Transverse colon (tissue), 4 donors: ENCODE measurements at regions not wholly inside any gene's neighbourhood (a gene's known extent, or its start where the extent isn't known, plus 50 kb on each side); places are given as distances from the start of the nearest gene placed in this dataset.

Experiments
- DNase-seq: peaks from one replicate; pipeline ENCODE4 v3.0.0-alpha.2; 2019
- H3K27ac ChIP-seq, 4 donors: fragments of 200-600 bp; sonication (generic); 2 replicates each; pipeline ENCODE4 v1.5.1; 2016 to 2018; ENCODE audit warnings: inconsistent platforms in 4 of 4
- H3K27me3 ChIP-seq: fragments of 200-600 bp; sonication (generic); 2 replicates; pipeline ENCODE4 v1.5.1; 2017; ENCODE audit warnings: inconsistent platforms
- H3K36me3 ChIP-seq, 4 donors: fragments of 200-600 bp; sonication (generic); 2 replicates each; pipeline ENCODE4 v1.5.1; 2017 to 2019; ENCODE audit warnings: inconsistent platforms in 4 of 4
- H3K4me1 ChIP-seq, 4 donors: fragments of 200-600 bp; sonication (generic); 2 replicates each; pipeline ENCODE4 v1.5.1; 2017 to 2020; ENCODE audit warnings: inconsistent platforms in 4 of 4
- H3K4me3 ChIP-seq, 4 donors: fragments of 200-600 bp; sonication (generic); 1 replicate in 1 of 4; 2 replicates in 3 of 4; pipeline versions ENCODE4 v1.5.1 to v1.6.1; 2017 to 2019; ENCODE audit warnings: inconsistent platforms in 4 of 4
- H3K9me3 ChIP-seq, 2 donors: fragments of 200-600 bp; sonication (generic); 2 replicates each; pipeline ENCODE4 v1.5.1; 2017 to 2019; ENCODE audit warnings: inconsistent platforms in 2 of 2
- EP300 ChIP-seq: sonication (generic); formaldehyde crosslinking; IDR thresholded peaks from one replicate; pipeline ENCODE4 v1.6.1; 2017; ENCODE audit warnings: antibody characterized with exemption, low read depth
- POLR2A ChIP-seq: fragments of 450-650 bp; IDR thresholded peaks from one replicate; pipeline ENCODE4 v1.6.1; 2016; ENCODE audit warnings: antibody characterized with exemption, mild to moderate bottlenecking, moderate library complexity
- POLR2AphosphoS5 ChIP-seq, 3 donors: sonication (generic); formaldehyde crosslinking; IDR thresholded peaks; one replicate each; pipeline ENCODE4 v1.6.1; 2016; ENCODE audit warnings: antibody characterized with exemption in 3 of 3
- WGBS, 2 donors: methylation state at CpG; one replicate each; pipeline ENCODE4 v1.1.5; 2018; ENCODE audit warnings: low coverage in 1 of 2; 5-methylcytosine and 5-hydroxymethylcytosine counted together
- in situ Hi-C, 4 donors: fragments of 200-750 bp; cut with MboI; loops; one replicate each; pipeline versions ENCODE4 v1.15.0 to v1.15.1; 2017; ENCODE audit warnings: low sequenced_read_pairs in 3 of 4, low pct_ligation_motif_present in 1 of 4, low pct_unique_long_range_greater_than_20kb in 1 of 4
- intact Hi-C: fragments of 100-400 bp; cut with DNase I; formaldehyde crosslinking; loops from one replicate; pipeline ENCODE4 v1.15.1; 2023; ENCODE audit warnings: low total_unique reads
- small RNA-seq, 4 donors: library from RNA; depleted of rRNA; stranded (forward); fragments of <200 nt; gene quantifications; one replicate each; pipeline ENCODE3, GENCODE V24; 2016
- TF ChIP-seq, protein P1 (sequence below), 5 experiments: fragments of 200-600 bp in 3 of 5; fragments of 450-650 bp in 2 of 5; sonication (generic) in 3 of 5; IDR thresholded peaks; 1 replicate in 2 of 5; 2 replicates in 3 of 5; pipeline ENCODE4 v1.5.1; 2016 to 2017; ENCODE audit warnings: antibody characterized with exemption in 5 of 5, inconsistent platforms in 3 of 5, mild to moderate bottlenecking in 2 of 5, moderate library complexity in 1 of 5

DNA sequence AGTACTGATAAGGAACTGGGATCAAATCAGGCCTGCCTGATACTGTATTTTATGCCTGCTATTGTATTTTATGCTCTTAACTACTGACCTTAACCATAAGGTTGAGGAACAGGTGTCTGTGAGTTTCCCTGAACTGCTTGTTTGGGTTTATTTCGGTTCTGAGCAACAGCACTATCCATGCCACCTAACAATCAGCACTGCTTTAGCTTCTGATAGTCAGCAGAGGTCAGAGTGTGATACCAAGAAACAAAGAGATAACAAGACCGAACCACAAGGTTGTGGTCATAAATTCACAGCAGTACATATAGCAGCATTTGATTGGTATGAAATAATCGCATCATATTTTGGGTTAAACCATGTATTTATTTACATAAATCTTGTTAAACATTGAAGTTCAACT lies 362.2 kb downstream of the FGF13 start:
- H3K27me3 ChIP-seq = no peaks in the 10 kb centered on the region

DNA sequence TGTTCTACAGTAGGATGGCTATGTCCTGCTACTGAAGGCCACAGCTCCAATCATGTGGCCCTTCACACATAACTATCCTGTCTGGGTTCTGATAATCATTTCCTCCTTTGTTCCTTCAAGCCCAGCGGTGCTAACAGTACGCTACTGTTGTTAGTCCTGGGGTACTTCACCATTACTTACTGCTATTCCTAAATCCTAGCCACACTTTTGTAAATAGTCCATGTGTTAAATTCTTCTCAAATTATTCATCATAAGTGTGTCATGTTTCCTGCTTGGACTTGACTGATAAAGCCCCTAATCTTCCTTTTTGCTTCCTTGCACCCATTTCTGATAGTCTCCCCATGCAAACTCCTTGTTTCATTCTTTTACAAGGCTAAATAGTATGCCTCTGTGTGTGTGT lies 332.6 kb downstream of the FGF13 start:
- intact Hi-C loops = no loop called here
- Histone ChIP-seq H3K36me3 (no peaks in the 10 kb centered on the region), H3K9me3 (no peaks in the 10 kb centered on the region), H3K27ac (no peak overlapping the region), H3K4me3 (no peak overlapping the region), H3K27me3 (no peaks in the 10 kb centered on the region), H3K4me1 (no peaks in the 10 kb centered on the region)
- in situ Hi-C loops = no loop called here
- TF ChIP-seq, protein P1, sequence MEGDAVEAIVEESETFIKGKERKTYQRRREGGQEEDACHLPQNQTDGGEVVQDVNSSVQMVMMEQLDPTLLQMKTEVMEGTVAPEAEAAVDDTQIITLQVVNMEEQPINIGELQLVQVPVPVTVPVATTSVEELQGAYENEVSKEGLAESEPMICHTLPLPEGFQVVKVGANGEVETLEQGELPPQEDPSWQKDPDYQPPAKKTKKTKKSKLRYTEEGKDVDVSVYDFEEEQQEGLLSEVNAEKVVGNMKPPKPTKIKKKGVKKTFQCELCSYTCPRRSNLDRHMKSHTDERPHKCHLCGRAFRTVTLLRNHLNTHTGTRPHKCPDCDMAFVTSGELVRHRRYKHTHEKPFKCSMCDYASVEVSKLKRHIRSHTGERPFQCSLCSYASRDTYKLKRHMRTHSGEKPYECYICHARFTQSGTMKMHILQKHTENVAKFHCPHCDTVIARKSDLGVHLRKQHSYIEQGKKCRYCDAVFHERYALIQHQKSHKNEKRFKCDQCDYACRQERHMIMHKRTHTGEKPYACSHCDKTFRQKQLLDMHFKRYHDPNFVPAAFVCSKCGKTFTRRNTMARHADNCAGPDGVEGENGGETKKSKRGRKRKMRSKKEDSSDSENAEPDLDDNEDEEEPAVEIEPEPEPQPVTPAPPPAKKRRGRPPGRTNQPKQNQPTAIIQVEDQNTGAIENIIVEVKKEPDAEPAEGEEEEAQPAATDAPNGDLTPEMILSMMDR (IDR thresholded peaks at IDR 0.05) = no peak
- no peak for TF ChIP-seq POLR2A
- no peak for TF ChIP-seq POLR2AphosphoS5 (IDR thresholded peaks at IDR 0.05)
- no peak for TF ChIP-seq EP300
- no peak for DNase-seq
- WGBS, 2 donors = 76% methylated on average over 2 of the region's 2 CpGs; no CpG with 5 or more reads in 1 of the 2 donors

More for the DNA sequence above, 362.2 kb downstream of the FGF13 start:
- H3K27ac ChIP-seq = no peak overlapping the region
- no peak overlapping the region for H3K4me3 ChIP-seq
- in situ Hi-C loops (no loop called here), intact Hi-C loops (loop anchor here (10.0 kb wide), 1 partner anchor 225 kb away; no protein-coding TSS in a partner anchor)
- TF ChIP-seq POLR2AphosphoS5 (IDR thresholded peaks at IDR 0.05) (no peak), EP300 (no peak), POLR2A (no peak)
- TF ChIP-seq, protein P1 (IDR thresholded peaks at IDR 0.05) = no peak
- no peak for DNase-seq
- H3K36me3 ChIP-seq = no peaks in the 10 kb centered on the region
- no peaks in the 10 kb centered on the region for H3K9me3 ChIP-seq
- 52 to 83% methylated on average over 2 to 3 of the region's 3 CpGs for WGBS, 2 donors
- H3K4me1 ChIP-seq = no peaks in the 10 kb centered on the region

DNA sequence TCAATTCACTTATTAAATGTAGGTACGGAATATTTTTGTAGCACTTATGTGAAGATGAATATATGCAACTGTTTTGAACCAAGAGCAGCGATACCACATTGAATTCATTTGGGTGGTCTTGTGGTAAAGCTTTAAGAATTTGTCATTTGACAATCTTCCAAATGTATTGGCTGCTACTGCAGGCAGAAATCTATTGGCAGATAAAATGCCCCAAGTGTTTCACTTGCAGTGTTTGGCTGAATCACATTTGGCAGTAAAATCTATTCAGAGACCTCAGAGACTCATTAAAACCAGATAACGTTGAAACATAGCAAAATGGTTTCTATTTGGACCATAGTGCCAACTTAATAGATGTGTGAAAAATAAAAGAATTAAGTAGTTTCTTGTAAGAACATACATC lies 303.4 kb downstream of the FGF13 start:
- TF ChIP-seq POLR2AphosphoS5 (IDR thresholded peaks at IDR 0.05) = no peak
- no peak for TF ChIP-seq EP300
- TF ChIP-seq, protein P1 (IDR thresholded peaks at IDR 0.05) = no peak
- no peak overlapping the region for H3K27ac ChIP-seq
- no peak for DNase-seq
- H3K27me3 ChIP-seq = no peaks in the 10 kb centered on the region
- H3K36me3 ChIP-seq = no peaks in the 10 kb centered on the region
- in situ Hi-C loops = no loop called here
- no peaks in the 10 kb centered on the region for H3K9me3 ChIP-seq
- intact Hi-C loops = no loop called here
- no peak overlapping the region for H3K4me3 ChIP-seq
- no peaks in the 10 kb centered on the region for H3K4me1 ChIP-seq
- WGBS, 2 donors = 72 to 73% methylated on average over 2 to 3 of the region's 3 CpGs

DNA sequence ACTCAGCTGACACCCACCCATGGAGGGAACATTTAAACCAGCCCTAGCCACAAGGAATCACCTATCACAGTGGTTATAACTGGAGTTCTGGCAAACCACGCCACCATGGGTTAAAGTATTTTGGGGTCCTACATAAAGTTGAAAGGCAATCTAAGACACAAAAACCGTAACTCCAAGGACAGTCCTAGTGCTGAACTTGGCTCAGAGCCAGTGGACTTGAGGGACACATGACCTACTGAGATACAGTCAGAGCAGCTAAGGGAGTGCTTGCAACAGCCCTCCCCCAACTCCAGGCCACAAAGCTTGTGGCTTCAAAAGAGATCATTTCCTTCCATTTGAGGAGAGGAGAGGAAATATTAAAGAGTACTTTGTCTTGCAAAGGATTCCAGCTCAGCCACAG lies 300.5 kb downstream of the FGF13 start:
- intact Hi-C loops (no loop called here), in situ Hi-C loops (no loop called here)
- WGBS, 2 donors = 56% methylated on average over 2 of the region's 2 CpGs; no CpG with 5 or more reads in 1 of the 2 donors
- Histone ChIP-seq H3K9me3 (no peaks in the 10 kb centered on the region), H3K27ac (no peak overlapping the region), H3K4me3 (no peak overlapping the region), H3K27me3 (no peaks in the 10 kb centered on the region), H3K4me1 (no peaks in the 10 kb centered on the region), H3K36me3 (no peaks in the 10 kb centered on the region)
- no peak for TF ChIP-seq EP300
- TF ChIP-seq POLR2A = no peak
- TF ChIP-seq, protein P1 (IDR thresholded peaks at IDR 0.05) = no peak
- no peak for TF ChIP-seq POLR2AphosphoS5 (IDR thresholded peaks at IDR 0.05)
- no peak for DNase-seq

Small RNA genes in the stretch of these regions (small RNA-seq; reads per million reads assigned to genes)
- 0 reads per million in 4 donors for gene RN7SKP31
- 0 reads per million in 4 donors for gene RNU6-985P
